IMR-90 (cell line): ENCODE measurements at regions not wholly inside any gene's neighbourhood (a gene's known extent, or its start where the extent isn't known, plus 50 kb on each side); places are given as distances from the start of the nearest gene placed in this dataset.

Experiments
- ATAC-seq: fragments of 200-7000 bp; cut with Tn5 transposase; 2 replicates; pipeline ENCODE4 v1.9.1; 2020; ENCODE audit warnings: low read depth, mild to moderate bottlenecking, moderate library complexity
- BruUV-seq: library from RNA; stranded (reverse); fragments of 400-500 nt; replicated peaks from 2 replicates; lab custom pipeline; 2021; lab: Mats Ljungman, UMichigan
- CTCF ChIA-PET: fragments of 300-600 bp; formaldehyde crosslinking; extraction: SDS; loops from one replicate; lab custom pipeline; 2021; ENCODE audit warnings: antibody characterized with exemption; lab: Yijun Ruan, JAX
- POLR2A ChIA-PET: fragments of 300-600 bp; sonication (Branson Sonifier 250); formaldehyde crosslinking; loops from one replicate; lab custom pipeline; 2022; ENCODE audit warnings: antibody characterized with exemption; ENCODE audit not compliant: unreplicated experiment; lab: Charles Lee
- DNase-seq: peaks from one replicate; pipeline ENCODE4 v3.0.0; 2013
- H2AFZ ChIP-seq: replicated peaks from 2 replicates; pipeline ENCODE3; 2013; ENCODE audit warnings: low read length, mild to moderate bottlenecking; ENCODE audit not compliant: poor library complexity
- H2AK5ac ChIP-seq: 2 replicates; pipeline ENCODE4 v1.6.1; 2013; ENCODE audit warnings: low read depth, low read length, inconsistent platforms
- H2AK9ac ChIP-seq: replicated peaks from 2 replicates; pipeline ENCODE3; 2013; ENCODE audit warnings: mild to moderate bottlenecking, low read depth, low read length, moderate library complexity; ENCODE audit not compliant: poor library complexity
- H2BK120ac ChIP-seq: 2 replicates; pipeline ENCODE4 v1.6.1; 2013; ENCODE audit warnings: low read depth, low read length, inconsistent platforms
- H2BK15ac ChIP-seq: 3 replicates; pipeline ENCODE4 v1.6.1; 2013; ENCODE audit warnings: low read depth, low read length, inconsistent platforms
- H2BK20ac ChIP-seq: 2 replicates; pipeline ENCODE4 v1.6.1; 2013; ENCODE audit warnings: low read depth, mild to moderate bottlenecking, inconsistent platforms, low read length, moderate library complexity
- H2BK5ac ChIP-seq: 2 replicates; pipeline ENCODE4 v1.6.1; 2013; ENCODE audit warnings: mild to moderate bottlenecking, low read depth, low read length, inconsistent platforms; ENCODE audit not compliant: poor library complexity, severe bottlenecking
- H3K14ac ChIP-seq: replicated peaks from 2 replicates; pipeline ENCODE4 v1.6.1; 2013; ENCODE audit warnings: low read depth, low read length, inconsistent platforms
- H3K18ac ChIP-seq: 2 replicates; pipeline ENCODE4 v1.6.1; 2013; ENCODE audit warnings: low read depth, low read length, control low read depth
- H3K23ac ChIP-seq: 2 replicates; pipeline ENCODE4 v1.6.1; 2013; ENCODE audit warnings: low read depth, low read length, inconsistent platforms
- H3K27ac ChIP-seq: 2 replicates; pipeline ENCODE4 v1.5.1; 2013; ENCODE audit warnings: mild to moderate bottlenecking, control low read depth, low read length; ENCODE audit not compliant: insufficient read depth
- H3K27me3 ChIP-seq: 2 replicates; pipeline ENCODE4 v1.6.1; 2013; ENCODE audit warnings: low read length; ENCODE audit not compliant: control insufficient read depth, insufficient read depth
- H3K36me3 ChIP-seq: 2 replicates; pipeline ENCODE4 v1.6.1; 2013; ENCODE audit warnings: low read length, mixed read lengths; ENCODE audit not compliant: control insufficient read depth, insufficient read depth
- H3K4ac ChIP-seq: 2 replicates; pipeline ENCODE4 v1.6.1; 2013; ENCODE audit warnings: low read depth, low read length, inconsistent platforms
- H3K4me1 ChIP-seq: 2 replicates; pipeline ENCODE4 v1.6.1; 2013; ENCODE audit warnings: low read length, mixed read lengths; ENCODE audit not compliant: control insufficient read depth, insufficient read depth
- H3K4me2 ChIP-seq: 2 replicates; pipeline ENCODE4 v1.6.1; 2013; ENCODE audit warnings: low read depth, mild to moderate bottlenecking, control low read depth, low read length, moderate library complexity
- H3K4me3 ChIP-seq: 2 replicates; pipeline ENCODE4 v1.5.1; 2013; ENCODE audit warnings: low read depth, mild to moderate bottlenecking, control low read depth, low read length, moderate library complexity; ENCODE audit not compliant: insufficient read depth
- H3K56ac ChIP-seq: 2 replicates; pipeline ENCODE4 v1.6.1; 2013; ENCODE audit warnings: low read length, inconsistent platforms; ENCODE audit not compliant: insufficient read depth; ENCODE audit errors: extremely low read depth
- H3K79me1 ChIP-seq, 2 experiments: 2 replicates each; pipeline ENCODE4 v1.6.1; 2013; ENCODE audit warnings: low read length in 2 of 2, inconsistent platforms in 1 of 2, low read depth in 1 of 2
- H3K9ac ChIP-seq: 2 replicates; pipeline ENCODE4 v1.6.1; 2013; ENCODE audit warnings: low read depth, low read length, control low read depth
- H3K9me1 ChIP-seq: 2 replicates; pipeline ENCODE4 v1.6.1; 2013; ENCODE audit warnings: low read length, inconsistent platforms; ENCODE audit not compliant: insufficient read depth
- H3K9me3 ChIP-seq: 2 replicates; pipeline ENCODE4 v1.6.1; 2013; ENCODE audit warnings: low read length; ENCODE audit not compliant: control insufficient read depth, insufficient read depth
- H4K20me1 ChIP-seq: 2 replicates; pipeline ENCODE4 v1.6.1; 2013; ENCODE audit warnings: low read length, inconsistent platforms; ENCODE audit not compliant: insufficient read depth
- H4K5ac ChIP-seq: 2 replicates; pipeline ENCODE4 v1.6.1; 2013; ENCODE audit warnings: mild to moderate bottlenecking, low read depth, low read length, control low read depth
- H4K8ac ChIP-seq, 2 experiments: 2 replicates each; pipeline ENCODE4 v1.6.1; 2013; ENCODE audit warnings: low read depth in 2 of 2, low read length in 2 of 2, control low read depth in 1 of 2, inconsistent platforms in 1 of 2
- H4K91ac ChIP-seq: 2 replicates; pipeline ENCODE4 v1.6.1; 2013; ENCODE audit warnings: low read depth, low read length, inconsistent platforms; ENCODE audit not compliant: insufficient read depth
- BHLHE40 ChIP-seq: fragments of 150-350 bp; IDR thresholded peaks from 2 replicates; pipeline ENCODE4 v1.6.1; 2016; ENCODE audit warnings: mild to moderate bottlenecking, low read depth, low read length
- CEBPB ChIP-seq: IDR thresholded peaks from 2 replicates; pipeline ENCODE4 v1.6.1; 2012; ENCODE audit warnings: low read depth, low read length, improper control_type of control experiment
- MAFK ChIP-seq: IDR thresholded peaks from 2 replicates; pipeline ENCODE4 v1.6.1; 2012; ENCODE audit warnings: low read depth, low read length, improper control_type of control experiment
- NFE2L2 ChIP-seq: fragments of 150-350 bp; IDR thresholded peaks from 2 replicates; pipeline ENCODE4 v1.6.1; 2016; ENCODE audit warnings: low read depth, mild to moderate bottlenecking, low read length
- RFX5 ChIP-seq: IDR thresholded peaks from 2 replicates; pipeline ENCODE4 v1.8.0; 2012; ENCODE audit warnings: low read depth, mild to moderate bottlenecking, low read length, moderate library complexity
- WGBS, 2 experiments: methylation state at CpG; one replicate each; pipeline versions ENCODE4 v1.1.5 to v1.1.7; 2013; ENCODE audit warnings: missing lambda C conversion rate in 2 of 2; ENCODE audit not compliant: insufficient read length in 1 of 2; ENCODE audit errors: extremely low coverage in 2 of 2; 5-methylcytosine and 5-hydroxymethylcytosine counted together
- dilution Hi-C: fragments of 300-500 bp; cut with HindIII; formaldehyde crosslinking; loops from one replicate; pipeline ENCODE4 v1.14.3; 2018; ENCODE audit warnings: low sequenced_read_pairs; ENCODE audit not compliant: unreplicated experiment
- in situ Hi-C: fragments of 300-500 bp; cut with MboI; formaldehyde crosslinking; loops from 3 replicates; pipeline ENCODE4 v1.14.3; 2019; ENCODE audit warnings: low sequenced_read_pairs, inconsistent platforms, mixed read lengths
- intact Hi-C: fragments of 100-400 bp; cut with micrococcal nuclease; formaldehyde crosslinking; loops from 2 replicates; pipeline ENCODE4 v1.10.0; 2022
- TF ChIP-seq, protein P1 (sequence below): conservative IDR thresholded peaks from 2 replicates; pipeline ENCODE4 v1.5.1; 2012; ENCODE audit warnings: mild to moderate bottlenecking, low read depth, low read length, improper control_type of control experiment
- TF ChIP-seq, protein P2 (sequence below): fragments of 150-350 bp; IDR thresholded peaks from 2 replicates; pipeline ENCODE4 v1.6.1; 2016; ENCODE audit warnings: low read depth, mild to moderate bottlenecking, low read length, moderate library complexity, borderline replicate concordance

DNA sequence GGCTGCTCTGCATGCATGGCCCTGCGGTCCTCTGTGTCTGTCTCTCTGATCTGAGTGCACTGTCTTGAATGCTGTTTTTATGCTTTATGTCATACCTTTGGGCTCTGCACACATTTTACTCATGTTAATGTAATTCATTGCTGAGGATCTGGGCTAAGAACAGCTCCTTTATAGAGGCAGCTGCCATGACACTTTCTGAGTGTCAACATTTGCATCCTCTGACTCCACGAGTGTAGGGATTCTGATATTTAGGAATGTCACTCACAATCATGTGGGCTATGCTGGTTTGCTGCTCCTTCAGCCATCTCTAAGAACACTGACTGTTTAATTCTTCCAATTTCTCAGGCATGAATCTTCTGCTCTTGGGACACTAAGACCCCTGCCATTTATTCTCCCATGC, 192.2 kb upstream of the CPEB2 start:
- no TSS peak for BruUV-seq
- no peaks in the 10 kb centered on the region for H3K79me1 ChIP-seq
- no peak overlapping the region for H3K27ac ChIP-seq
- no peak overlapping the region for H3K4me3 ChIP-seq
- H3K4me1 ChIP-seq = no peaks in the 10 kb centered on the region
- no peaks in the 10 kb centered on the region for H3K27me3 ChIP-seq
- H3K4ac ChIP-seq = no peak overlapping the region
- no peak overlapping the region for H3K14ac ChIP-seq
- ChIA-PET CTCF (no interaction called here), POLR2A (no interaction called here)
- H3K9me1 ChIP-seq = no peaks in the 10 kb centered on the region
- H4K5ac ChIP-seq = no peak overlapping the region
- H3K9ac ChIP-seq = no peak overlapping the region
- H2BK20ac ChIP-seq = no peak overlapping the region
- DNase-seq (no peak), ATAC-seq (no peak)
- no peak overlapping the region for H2BK120ac ChIP-seq
- no peak overlapping the region for H3K18ac ChIP-seq
- no CpG with 5 or more reads among the region's 2 CpGs for WGBS, 2 experiments
- no peak overlapping the region for H3K56ac ChIP-seq
- H4K20me1 ChIP-seq = no peaks in the 10 kb centered on the region
- H3K36me3 ChIP-seq = no peaks in the 10 kb centered on the region
- dilution Hi-C loops (no loop called here), in situ Hi-C loops (no loop called here), intact Hi-C loops (no loop called here)
- no peak overlapping the region for H3K4me2 ChIP-seq
- H2BK5ac ChIP-seq = no peak overlapping the region
- no peak overlapping the region for H3K23ac ChIP-seq
- H2BK15ac ChIP-seq = no peak overlapping the region
- H4K8ac ChIP-seq = no peak overlapping the region
- no peak overlapping the region for H4K91ac ChIP-seq
- no peak overlapping the region for H2AFZ ChIP-seq
- no peak overlapping the region for H2AK5ac ChIP-seq
- TF ChIP-seq RFX5 (no peak), BHLHE40 (no peak), CEBPB (no peak), MAFK (no peak), NFE2L2 (no peak)
- TF ChIP-seq, protein P1, sequence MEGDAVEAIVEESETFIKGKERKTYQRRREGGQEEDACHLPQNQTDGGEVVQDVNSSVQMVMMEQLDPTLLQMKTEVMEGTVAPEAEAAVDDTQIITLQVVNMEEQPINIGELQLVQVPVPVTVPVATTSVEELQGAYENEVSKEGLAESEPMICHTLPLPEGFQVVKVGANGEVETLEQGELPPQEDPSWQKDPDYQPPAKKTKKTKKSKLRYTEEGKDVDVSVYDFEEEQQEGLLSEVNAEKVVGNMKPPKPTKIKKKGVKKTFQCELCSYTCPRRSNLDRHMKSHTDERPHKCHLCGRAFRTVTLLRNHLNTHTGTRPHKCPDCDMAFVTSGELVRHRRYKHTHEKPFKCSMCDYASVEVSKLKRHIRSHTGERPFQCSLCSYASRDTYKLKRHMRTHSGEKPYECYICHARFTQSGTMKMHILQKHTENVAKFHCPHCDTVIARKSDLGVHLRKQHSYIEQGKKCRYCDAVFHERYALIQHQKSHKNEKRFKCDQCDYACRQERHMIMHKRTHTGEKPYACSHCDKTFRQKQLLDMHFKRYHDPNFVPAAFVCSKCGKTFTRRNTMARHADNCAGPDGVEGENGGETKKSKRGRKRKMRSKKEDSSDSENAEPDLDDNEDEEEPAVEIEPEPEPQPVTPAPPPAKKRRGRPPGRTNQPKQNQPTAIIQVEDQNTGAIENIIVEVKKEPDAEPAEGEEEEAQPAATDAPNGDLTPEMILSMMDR = no peak
- TF ChIP-seq, protein P2, sequence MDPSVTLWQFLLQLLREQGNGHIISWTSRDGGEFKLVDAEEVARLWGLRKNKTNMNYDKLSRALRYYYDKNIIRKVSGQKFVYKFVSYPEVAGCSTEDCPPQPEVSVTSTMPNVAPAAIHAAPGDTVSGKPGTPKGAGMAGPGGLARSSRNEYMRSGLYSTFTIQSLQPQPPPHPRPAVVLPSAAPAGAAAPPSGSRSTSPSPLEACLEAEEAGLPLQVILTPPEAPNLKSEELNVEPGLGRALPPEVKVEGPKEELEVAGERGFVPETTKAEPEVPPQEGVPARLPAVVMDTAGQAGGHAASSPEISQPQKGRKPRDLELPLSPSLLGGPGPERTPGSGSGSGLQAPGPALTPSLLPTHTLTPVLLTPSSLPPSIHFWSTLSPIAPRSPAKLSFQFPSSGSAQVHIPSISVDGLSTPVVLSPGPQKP = no peak
- H2AK9ac ChIP-seq = no peak overlapping the region
- H3K9me3 ChIP-seq = no peaks in the 10 kb centered on the region
